ENCODE measurements at regions not wholly inside any gene's neighbourhood (a gene's known extent, or its start where the extent isn't known, plus 50 kb on each side); places are given as distances from the start of the nearest gene placed in this dataset.

DNA sequence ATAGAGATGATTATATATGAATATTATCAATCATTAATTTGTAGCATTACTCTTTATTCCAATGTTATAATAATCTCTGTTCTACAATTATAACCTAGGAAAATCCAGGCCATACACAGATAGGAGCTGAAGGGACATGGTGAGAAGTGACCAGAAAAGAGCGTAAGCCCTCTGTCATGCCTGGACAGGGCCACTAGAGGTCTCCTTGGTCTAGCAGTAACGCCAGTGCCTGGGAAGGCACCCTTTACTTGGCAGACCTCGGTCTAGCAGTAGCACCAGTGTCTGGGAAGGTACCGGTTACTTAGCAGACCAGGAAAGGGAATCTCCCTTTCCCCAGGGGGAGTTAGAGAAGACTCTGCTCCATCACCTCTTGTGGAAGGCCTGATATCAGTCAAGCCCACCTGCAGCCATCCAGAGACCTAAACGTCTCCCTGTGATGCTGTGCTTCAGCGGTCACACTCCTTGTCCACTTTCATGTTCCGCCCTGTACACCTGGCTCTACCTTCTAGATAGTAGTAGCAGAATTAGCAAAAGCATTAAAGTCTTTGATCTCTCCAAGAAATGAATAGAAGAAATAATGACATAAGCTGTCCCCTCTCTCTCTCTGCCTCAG, 447.5 kb upstream of the FSIP2 start:
- peak; percentile 41 to 42 for DNase-seq (ENCODE audit: low read depth in 2 of 2)
- no peak for TF ChIP-seq EZH2 (IDR thresholded peaks at IDR 0.05; ENCODE audit: low read length, missing control alignments)
- TF ChIP-seq, protein P1, sequence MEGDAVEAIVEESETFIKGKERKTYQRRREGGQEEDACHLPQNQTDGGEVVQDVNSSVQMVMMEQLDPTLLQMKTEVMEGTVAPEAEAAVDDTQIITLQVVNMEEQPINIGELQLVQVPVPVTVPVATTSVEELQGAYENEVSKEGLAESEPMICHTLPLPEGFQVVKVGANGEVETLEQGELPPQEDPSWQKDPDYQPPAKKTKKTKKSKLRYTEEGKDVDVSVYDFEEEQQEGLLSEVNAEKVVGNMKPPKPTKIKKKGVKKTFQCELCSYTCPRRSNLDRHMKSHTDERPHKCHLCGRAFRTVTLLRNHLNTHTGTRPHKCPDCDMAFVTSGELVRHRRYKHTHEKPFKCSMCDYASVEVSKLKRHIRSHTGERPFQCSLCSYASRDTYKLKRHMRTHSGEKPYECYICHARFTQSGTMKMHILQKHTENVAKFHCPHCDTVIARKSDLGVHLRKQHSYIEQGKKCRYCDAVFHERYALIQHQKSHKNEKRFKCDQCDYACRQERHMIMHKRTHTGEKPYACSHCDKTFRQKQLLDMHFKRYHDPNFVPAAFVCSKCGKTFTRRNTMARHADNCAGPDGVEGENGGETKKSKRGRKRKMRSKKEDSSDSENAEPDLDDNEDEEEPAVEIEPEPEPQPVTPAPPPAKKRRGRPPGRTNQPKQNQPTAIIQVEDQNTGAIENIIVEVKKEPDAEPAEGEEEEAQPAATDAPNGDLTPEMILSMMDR (conservative IDR thresholded peaks at IDR 0.05 in 1 of 2, IDR thresholded peaks at IDR 0.05 in 1 of 2; ENCODE audit: low read depth in 1 of 2, low read length in 2 of 2): peak; percentile 46 to 70
- no peaks in the 10 kb centered on the region for H3K79me2 ChIP-seq (ENCODE audit: control insufficient read depth, insufficient read depth, low read length)
- no peaks in the 10 kb centered on the region for H3K36me3 ChIP-seq (ENCODE audit: control insufficient read depth, insufficient read depth, low read length)
- H2AFZ ChIP-seq (ENCODE audit: low read length): no peak overlapping the region
- no peaks in the 10 kb centered on the region for H4K20me1 ChIP-seq (ENCODE audit: control insufficient read depth, extremely low read depth, insufficient read depth, low read length)
- H3K4me2 ChIP-seq (ENCODE audit: extremely low read depth, insufficient read depth, low read length): no peak overlapping the region
- H3K4me3 ChIP-seq (replicated peaks in 1 of 4; ENCODE audit: control extremely low read depth in 1 of 4, insufficient read depth in 1 of 4, low read depth in 3 of 4, low read length in 4 of 4): no peak overlapping the region
- H3K4me1 ChIP-seq (ENCODE audit: control insufficient read depth, extremely low read depth, insufficient read depth, low read length): no peaks in the 10 kb centered on the region
- H3K27me3 ChIP-seq (ENCODE audit: control insufficient read depth, insufficient read depth, low read length): no peaks in the 10 kb centered on the region
- no peak overlapping the region for H3K9ac ChIP-seq (ENCODE audit: insufficient read depth, low read length)
- no peak overlapping the region for H3K27ac ChIP-seq (ENCODE audit: insufficient read depth, low read length)
- no peaks in the 10 kb centered on the region for H3K9me3 ChIP-seq (ENCODE audit: control insufficient read depth, insufficient read depth, low read depth, low read length)

DNA sequence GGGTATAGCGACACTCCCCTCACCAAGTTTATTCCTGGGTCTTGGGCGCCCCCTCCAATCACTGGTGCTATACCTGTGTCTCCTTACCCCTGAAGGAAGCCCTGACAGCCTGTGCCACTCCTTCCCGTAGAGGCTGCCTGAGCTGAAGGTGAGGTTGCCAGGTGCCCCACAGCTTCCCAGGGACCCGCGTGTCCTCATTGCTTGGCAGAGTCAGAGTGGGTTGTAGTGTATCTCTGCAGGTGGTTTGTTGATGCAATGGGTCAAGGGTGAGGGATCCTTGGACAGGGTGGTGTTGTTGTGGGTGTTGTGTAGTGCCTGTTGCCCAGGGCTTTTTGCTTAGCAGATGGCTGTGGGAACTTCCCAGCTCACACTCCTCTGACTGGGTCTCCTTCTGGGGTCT, 438.7 kb upstream of the FSIP2 start:
- H3K4me3 ChIP-seq (replicated peaks in 1 of 4; ENCODE audit: control extremely low read depth in 1 of 4, insufficient read depth in 1 of 4, low read depth in 3 of 4, low read length in 4 of 4): no peak overlapping the region
- H3K9me3 ChIP-seq (ENCODE audit: control insufficient read depth, insufficient read depth, low read depth, low read length): no peaks in the 10 kb centered on the region
- H3K79me2 ChIP-seq (ENCODE audit: control insufficient read depth, insufficient read depth, low read length): no peaks in the 10 kb centered on the region
- no peak overlapping the region for H3K4me2 ChIP-seq (ENCODE audit: extremely low read depth, insufficient read depth, low read length)
- H3K9ac ChIP-seq (ENCODE audit: insufficient read depth, low read length): no peak overlapping the region
- no peak for TF ChIP-seq EZH2 (IDR thresholded peaks at IDR 0.05; ENCODE audit: low read length, missing control alignments)
- TF ChIP-seq, protein P1 (conservative IDR thresholded peaks at IDR 0.05 in 1 of 2, IDR thresholded peaks at IDR 0.05 in 1 of 2; ENCODE audit: low read depth in 1 of 2, low read length in 2 of 2): no peak
- H3K4me1 ChIP-seq (ENCODE audit: control insufficient read depth, extremely low read depth, insufficient read depth, low read length): no peaks in the 10 kb centered on the region
- H3K27me3 ChIP-seq (ENCODE audit: control insufficient read depth, insufficient read depth, low read length): no peaks in the 10 kb centered on the region
- no peak for DNase-seq (ENCODE audit: low read depth in 2 of 2)
- no peak overlapping the region for H2AFZ ChIP-seq (ENCODE audit: low read length)
- H3K36me3 ChIP-seq (ENCODE audit: control insufficient read depth, insufficient read depth, low read length): no peaks in the 10 kb centered on the region
- no peak overlapping the region for H3K27ac ChIP-seq (ENCODE audit: insufficient read depth, low read length)
- no peaks in the 10 kb centered on the region for H4K20me1 ChIP-seq (ENCODE audit: control insufficient read depth, extremely low read depth, insufficient read depth, low read length)

DNA sequence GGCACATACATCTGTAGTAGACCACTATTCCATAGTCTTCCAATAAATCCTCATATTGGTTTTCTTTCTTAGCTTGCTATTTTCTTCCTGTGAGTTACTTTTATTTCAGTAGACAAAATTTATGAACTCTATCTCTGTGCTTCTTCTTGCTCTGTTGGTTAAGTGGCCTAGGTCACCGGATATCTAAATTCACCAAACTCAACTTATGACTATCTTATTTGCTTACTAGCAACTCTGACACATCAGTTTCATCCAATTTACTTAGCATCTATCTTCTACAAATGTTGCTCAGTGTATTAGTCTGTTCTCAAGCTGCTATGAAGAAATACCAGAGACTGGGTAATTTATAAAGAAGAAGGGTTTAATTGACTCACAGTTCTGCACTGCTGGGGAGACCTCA, 432.5 kb upstream of the FSIP2 start:
- no peak for DNase-seq (ENCODE audit: low read depth in 2 of 2)
- H3K79me2 ChIP-seq (ENCODE audit: control insufficient read depth, insufficient read depth, low read length): no peaks in the 10 kb centered on the region
- H3K4me2 ChIP-seq (ENCODE audit: extremely low read depth, insufficient read depth, low read length): no peak overlapping the region
- no peak overlapping the region for H3K4me3 ChIP-seq (replicated peaks in 1 of 4; ENCODE audit: control extremely low read depth in 1 of 4, insufficient read depth in 1 of 4, low read depth in 3 of 4, low read length in 4 of 4)
- no peak overlapping the region for H2AFZ ChIP-seq (ENCODE audit: low read length)
- H3K9me3 ChIP-seq (ENCODE audit: control insufficient read depth, insufficient read depth, low read depth, low read length): no peaks in the 10 kb centered on the region
- H4K20me1 ChIP-seq (ENCODE audit: control insufficient read depth, extremely low read depth, insufficient read depth, low read length): no peaks in the 10 kb centered on the region
- TF ChIP-seq EZH2 (IDR thresholded peaks at IDR 0.05; ENCODE audit: low read length, missing control alignments): no peak
- TF ChIP-seq, protein P1 (conservative IDR thresholded peaks at IDR 0.05 in 1 of 2, IDR thresholded peaks at IDR 0.05 in 1 of 2; ENCODE audit: low read depth in 1 of 2, low read length in 2 of 2): no peak
- H3K36me3 ChIP-seq (ENCODE audit: control insufficient read depth, insufficient read depth, low read length): no peaks in the 10 kb centered on the region
- H3K27ac ChIP-seq (ENCODE audit: insufficient read depth, low read length): no peak overlapping the region
- H3K27me3 ChIP-seq (ENCODE audit: control insufficient read depth, insufficient read depth, low read length): no peaks in the 10 kb centered on the region
- H3K9ac ChIP-seq (ENCODE audit: insufficient read depth, low read length): no peak overlapping the region
- no peaks in the 10 kb centered on the region for H3K4me1 ChIP-seq (ENCODE audit: control insufficient read depth, extremely low read depth, insufficient read depth, low read length)
